ENCODE measurements at regions not wholly inside any gene's neighbourhood (a gene's known extent, or its start where the extent isn't known, plus 50 kb on each side); places are given as distances from the start of the nearest gene placed in this dataset.

GRCh38 chr4:4656977-4657376 lies 115.1 kb upstream of the STX18 start:
- Histone ChIP-seq H3K4me2 (ENCODE audit: control insufficient read depth, insufficient read depth) (no peak overlapping the region), H3K27ac (ENCODE audit: control insufficient read depth, insufficient read depth) (no peak overlapping the region), H3K36me3 (ENCODE audit: control insufficient read depth in 2 of 2, insufficient read depth in 2 of 2, low read length in 1 of 2) (no peaks in the 10 kb centered on the region), H3K27me3 (replicated peaks in 1 of 2; ENCODE audit: control insufficient read depth in 2 of 2, insufficient read depth in 2 of 2, low read length in 1 of 2) (no peaks in the 10 kb centered on the region), H3K9me3 (replicated peaks; ENCODE audit: control insufficient read depth, insufficient read depth, low read length) (no peaks in the 10 kb centered on the region; the same call in 2 of the 3 replicates), H3K9ac (ENCODE audit: control insufficient read depth, insufficient read depth, low read length) (no peak overlapping the region), H3K79me2 (ENCODE audit: control insufficient read depth, insufficient read depth, low read length) (no peaks in the 10 kb centered on the region), H4K20me1 (ENCODE audit: control insufficient read depth, insufficient read depth) (no peaks in the 10 kb centered on the region; the same call in 1 of the 2 replicates), H3K4me3 (no peak overlapping the region), H2AFZ (ENCODE audit: control insufficient read depth, low read depth, low read length) (no peak overlapping the region), H3K4me1 (ENCODE audit: control insufficient read depth, insufficient read depth, low read length) (no peaks in the 10 kb centered on the region)
- CTCF ChIA-PET = interaction anchor here (1.8 kb wide), 1 partner anchor 12 kb away, joined by 5 read pairs; no protein-coding TSS in a partner anchor
- POLR2A ChIA-PET = interaction anchor here (0.6 kb wide), 1 partner anchor 113 kb away, joined by 6 read pairs; no protein-coding TSS in a partner anchor
- no peak for DNase-seq (ENCODE audit: low read depth, low spot score)
- ATAC-seq = no peak
- no TSS peak for BruUV-seq (replicated peaks)
- in situ Hi-C loops (cut with MboI) (no loop called here), intact Hi-C loops (cut with micrococcal nuclease; ENCODE audit: unreplicated experiment) (no loop called here)
- WGBS (ENCODE audit: insufficient coverage, insufficient replicate concordance, low lambda C conversion rate, missing lambda C conversion rate) = 95% methylated on average over 4 of the region's 4 CpGs
- no peak for FAIRE-seq
- TF ChIP-seq PML (IDR thresholded peaks at IDR 0.05; ENCODE audit: low read length) (no peak), CBX3 (IDR thresholded peaks at IDR 0.05; ENCODE audit: borderline replicate concordance, low read depth) (no peak), STAT1 (conservative IDR thresholded peaks at IDR 0.05) (no peak), ZNF274 (IDR thresholded peaks at IDR 0.05; ENCODE audit: insufficient read depth, insufficient read length) (no peak), YBX1 (IDR thresholded peaks at IDR 0.05) (no peak), MEF2A (IDR thresholded peaks at IDR 0.05; ENCODE audit: insufficient read depth, low read depth, low read length) (no peak), KLF5 (IDR thresholded peaks at IDR 0.05; ENCODE audit: partially characterized antibody) (no peak)
- TF ChIP-seq, protein P1, sequence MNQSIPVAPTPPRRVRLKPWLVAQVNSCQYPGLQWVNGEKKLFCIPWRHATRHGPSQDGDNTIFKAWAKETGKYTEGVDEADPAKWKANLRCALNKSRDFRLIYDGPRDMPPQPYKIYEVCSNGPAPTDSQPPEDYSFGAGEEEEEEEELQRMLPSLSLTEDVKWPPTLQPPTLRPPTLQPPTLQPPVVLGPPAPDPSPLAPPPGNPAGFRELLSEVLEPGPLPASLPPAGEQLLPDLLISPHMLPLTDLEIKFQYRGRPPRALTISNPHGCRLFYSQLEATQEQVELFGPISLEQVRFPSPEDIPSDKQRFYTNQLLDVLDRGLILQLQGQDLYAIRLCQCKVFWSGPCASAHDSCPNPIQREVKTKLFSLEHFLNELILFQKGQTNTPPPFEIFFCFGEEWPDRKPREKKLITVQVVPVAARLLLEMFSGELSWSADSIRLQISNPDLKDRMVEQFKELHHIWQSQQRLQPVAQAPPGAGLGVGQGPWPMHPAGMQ (IDR thresholded peaks at IDR 0.05; ENCODE audit: borderline replicate concordance) = no peak
- RAD21 ChIA-PET (ENCODE audit: unreplicated experiment) = no interaction called here
- SMC1A ChIA-PET (ENCODE audit: uncharacterized antibody, unreplicated experiment) = no interaction called here

All from GM12878 (cell line).